ENCODE measurements at regions not wholly inside any gene's neighbourhood (a gene's known extent, or its start where the extent isn't known, plus 50 kb on each side); places are given as distances from the start of the nearest gene placed in this dataset.

GRCh38 chr12:71222436-71222835 is 64.6 kb upstream of the TSPAN8 start:
- intact Hi-C loops (cut with micrococcal nuclease), result no loop called here
- DNase-seq, result no peak
- no peak overlapping the region for H3K27ac ChIP-seq (replicated peaks)

GRCh38 chr12:71220260-71220659 is 62.5 kb upstream of the TSPAN8 start:
- TF ChIP-seq CTCF (IDR thresholded peaks at IDR 0.05; ENCODE audit: borderline replicate concordance), result no peak
- Histone ChIP-seq H3K27me3 (ENCODE audit: low read depth) (no peaks in the 10 kb centered on the region), H3K36me3 (no peaks in the 10 kb centered on the region), H3K9me3 (replicated peaks) (no peaks in the 10 kb centered on the region), H3K4me1 (no peaks in the 10 kb centered on the region), H3K27ac (replicated peaks) (no peak overlapping the region), H3K4me3 (no peak overlapping the region)
- intact Hi-C loops (cut with micrococcal nuclease), result no loop called here
- no peak for DNase-seq

More at GRCh38 chr12:71222436-71222835, 64.6 kb upstream of the TSPAN8 start:
- Histone ChIP-seq H3K36me3 (no peaks in the 10 kb centered on the region), H3K9me3 (replicated peaks) (no peaks in the 10 kb centered on the region), H3K4me1 (no peaks in the 10 kb centered on the region), H3K27me3 (ENCODE audit: low read depth) (no peaks in the 10 kb centered on the region), H3K4me3 (no peak overlapping the region)
- TF ChIP-seq CTCF (IDR thresholded peaks at IDR 0.05; ENCODE audit: borderline replicate concordance), result no peak

GRCh38 chr12:71219224-71219623 is 61.4 kb upstream of the TSPAN8 start:
- no peak overlapping the region for H3K4me3 ChIP-seq
- no peaks in the 10 kb centered on the region for H3K9me3 ChIP-seq (replicated peaks)
- no peak for TF ChIP-seq CTCF (IDR thresholded peaks at IDR 0.05; ENCODE audit: borderline replicate concordance)
- no peak for DNase-seq
- H3K4me1 ChIP-seq, result no peaks in the 10 kb centered on the region
- no peaks in the 10 kb centered on the region for H3K27me3 ChIP-seq (ENCODE audit: low read depth)
- no peak overlapping the region for H3K27ac ChIP-seq (replicated peaks)
- no peaks in the 10 kb centered on the region for H3K36me3 ChIP-seq
- intact Hi-C loops (cut with micrococcal nuclease), result no loop called here

GRCh38 chr12:71218616-71219015 is 60.8 kb upstream of the TSPAN8 start:
- Histone ChIP-seq H3K4me3 (no peak overlapping the region), H3K9me3 (replicated peaks) (no peaks in the 10 kb centered on the region), H3K4me1 (no peaks in the 10 kb centered on the region), H3K27ac (replicated peaks) (no peak overlapping the region), H3K27me3 (ENCODE audit: low read depth) (no peaks in the 10 kb centered on the region), H3K36me3 (no peaks in the 10 kb centered on the region)
- DNase-seq, result no peak
- no peak for TF ChIP-seq CTCF (IDR thresholded peaks at IDR 0.05; ENCODE audit: borderline replicate concordance)
- intact Hi-C loops (cut with micrococcal nuclease), result no loop called here

- H3K27me3 ChIP-seq (ENCODE audit: low read depth), result no peaks in the 10 kb centered on the region
- TF ChIP-seq CTCF (IDR thresholded peaks at IDR 0.05; ENCODE audit: borderline replicate concordance), result peak; percentile 32
- H3K4me1 ChIP-seq, result no peaks in the 10 kb centered on the region
- no peaks in the 10 kb centered on the region for H3K36me3 ChIP-seq
- H3K27ac ChIP-seq (replicated peaks), result no peak overlapping the region
- no peaks in the 10 kb centered on the region for H3K9me3 ChIP-seq (replicated peaks)
- intact Hi-C loops (cut with micrococcal nuclease), result no loop called here
- DNase-seq, result no peak
- H3K4me3 ChIP-seq, result no peak overlapping the region
Measured at GRCh38 chr12:71216725-71217579, 59.2 kb upstream of the TSPAN8 start.
